ENCODE measurements at regions not wholly inside any gene's neighbourhood (a gene's known extent, or its start where the extent isn't known, plus 50 kb on each side); places are given as distances from the start of the nearest gene placed in this dataset.
A peak's percentile ranks its signal among the peaks of the same experiment; 100 is the strongest.
"Not testable (repeated sequence)": the region's sequence is repeated elsewhere in the genome, so short reads cannot be mapped to it uniquely, and the experiment has no call there.

GRCh38 chr12:105507311-105508038 is 177.0 kb downstream of the C12orf75 start:
- no peak overlapping the region for H3K4me3 ChIP-seq (ENCODE audit: low read length)
- peak; percentile 45 for DNase-seq (ENCODE audit: low read depth)
- no peak for TF ChIP-seq CTCF (conservative IDR thresholded peaks at IDR 0.05; ENCODE audit: low read length)

- DNase-seq (ENCODE audit: low read depth): no peak
Measured at GRCh38 chr12:105508096-105508495, 177.6 kb downstream of the C12orf75 start.

GRCh38 chr12:105510526-105510925 is 180.0 kb downstream of the C12orf75 start:
- H3K4me3 ChIP-seq (ENCODE audit: low read length): no peak overlapping the region
- TF ChIP-seq CTCF (conservative IDR thresholded peaks at IDR 0.05; ENCODE audit: low read length): no peak
- no peak for DNase-seq (ENCODE audit: low read depth)

More at GRCh38 chr12:105508096-105508495, 177.6 kb downstream of the C12orf75 start:
- H3K4me3 ChIP-seq (ENCODE audit: low read length): no peak overlapping the region
- no peak for TF ChIP-seq CTCF (conservative IDR thresholded peaks at IDR 0.05; ENCODE audit: low read length)

- peak; percentile 6 for DNase-seq (ENCODE audit: low read depth)
- H3K4me3 ChIP-seq (ENCODE audit: low read length): not testable (repeated sequence)
Measured at GRCh38 chr12:105512861-105513260, 182.4 kb downstream of the C12orf75 start.

GRCh38 chr12:105522166-105522825 is 191.8 kb downstream of the C12orf75 start:
- no peak for TF ChIP-seq CTCF (conservative IDR thresholded peaks at IDR 0.05; ENCODE audit: low read length)
- peak; percentile 89 for DNase-seq (ENCODE audit: low read depth)
- H3K4me3 ChIP-seq (ENCODE audit: low read length): no peak overlapping the region

- H3K4me3 ChIP-seq (ENCODE audit: low read length): no peak overlapping the region
- peak; percentile 98 for DNase-seq (ENCODE audit: low read depth)
- no peak for TF ChIP-seq CTCF (conservative IDR thresholded peaks at IDR 0.05; ENCODE audit: low read length)
Measured at GRCh38 chr12:105523164-105524057, 192.9 kb downstream of the C12orf75 start.

GRCh38 chr12:105524961-105525360 is 194.5 kb downstream of the C12orf75 start:
- no peak overlapping the region for H3K4me3 ChIP-seq (ENCODE audit: low read length)
- no peak for TF ChIP-seq CTCF (conservative IDR thresholded peaks at IDR 0.05; ENCODE audit: low read length)
- DNase-seq (ENCODE audit: low read depth): no peak

Measured in AG10803 (cell line).